OCI-LY1 (cell line): ENCODE measurements at regions not wholly inside any gene's neighbourhood (a gene's known extent, or its start where the extent isn't known, plus 50 kb on each side); places are given as distances from the start of the nearest gene placed in this dataset.

Source experiments
- CTCF ChIP-seq: fragments of 200-600 bp; sonication (generic), shearing (Covaris generic); IDR thresholded peaks from 2 replicates; pipeline ENCODE4 v1.5.1; 2017; ENCODE audit warnings: mild to moderate bottlenecking, antibody characterized with exemption, low read length, moderate library complexity, mixed read lengths
- EZH2 ChIP-seq: fragments of 200-600 bp; sonication (generic), shearing (Covaris generic); IDR thresholded peaks from 2 replicates; pipeline ENCODE4 v1.8.0; 2017; ENCODE audit warnings: borderline replicate concordance, mixed run types, mild to moderate bottlenecking, antibody characterized with exemption, low read length, moderate library complexity, mixed read lengths

- TF ChIP-seq CTCF (no peak), EZH2 (no peak)
Measured at GRCh38 chr4:62928483-62928882, 1480.8 kb downstream of the TECRL start.
